ENCODE measurements at regions not wholly inside any gene's neighbourhood (a gene's known extent, or its start where the extent isn't known, plus 50 kb on each side); places are given as distances from the start of the nearest gene placed in this dataset.

DNA sequence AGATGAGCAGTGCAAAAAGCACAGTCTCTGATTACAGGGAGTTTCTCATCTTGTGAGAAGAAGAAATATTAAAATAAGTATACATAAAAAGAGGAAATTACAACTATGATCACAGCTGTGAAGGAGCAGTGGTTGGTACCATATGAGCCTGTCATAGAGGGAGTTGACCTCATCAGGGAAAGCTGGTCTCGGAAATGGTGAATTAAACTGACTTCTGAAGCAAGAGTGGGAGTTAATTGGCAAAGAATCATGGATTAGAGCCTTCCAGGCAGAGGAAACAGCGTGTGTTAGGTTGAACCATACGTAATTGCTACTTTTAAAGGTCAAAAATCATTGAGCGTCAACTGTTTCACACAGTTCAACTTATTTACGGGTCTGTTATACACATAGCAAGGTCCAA is 539.1 kb downstream of the EDEM1 start:
- no peaks in the 10 kb centered on the region for H3K36me3 ChIP-seq (ENCODE audit: control insufficient read depth, insufficient read depth, low read length)
- no peak for DNase-seq (ENCODE audit: low read depth)
- TF ChIP-seq, protein P1, sequence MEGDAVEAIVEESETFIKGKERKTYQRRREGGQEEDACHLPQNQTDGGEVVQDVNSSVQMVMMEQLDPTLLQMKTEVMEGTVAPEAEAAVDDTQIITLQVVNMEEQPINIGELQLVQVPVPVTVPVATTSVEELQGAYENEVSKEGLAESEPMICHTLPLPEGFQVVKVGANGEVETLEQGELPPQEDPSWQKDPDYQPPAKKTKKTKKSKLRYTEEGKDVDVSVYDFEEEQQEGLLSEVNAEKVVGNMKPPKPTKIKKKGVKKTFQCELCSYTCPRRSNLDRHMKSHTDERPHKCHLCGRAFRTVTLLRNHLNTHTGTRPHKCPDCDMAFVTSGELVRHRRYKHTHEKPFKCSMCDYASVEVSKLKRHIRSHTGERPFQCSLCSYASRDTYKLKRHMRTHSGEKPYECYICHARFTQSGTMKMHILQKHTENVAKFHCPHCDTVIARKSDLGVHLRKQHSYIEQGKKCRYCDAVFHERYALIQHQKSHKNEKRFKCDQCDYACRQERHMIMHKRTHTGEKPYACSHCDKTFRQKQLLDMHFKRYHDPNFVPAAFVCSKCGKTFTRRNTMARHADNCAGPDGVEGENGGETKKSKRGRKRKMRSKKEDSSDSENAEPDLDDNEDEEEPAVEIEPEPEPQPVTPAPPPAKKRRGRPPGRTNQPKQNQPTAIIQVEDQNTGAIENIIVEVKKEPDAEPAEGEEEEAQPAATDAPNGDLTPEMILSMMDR (IDR thresholded peaks at IDR 0.05; ENCODE audit: insufficient read depth, low read length, poor library complexity, severe bottlenecking) = no peak
- no peaks in the 10 kb centered on the region for H3K27me3 ChIP-seq (ENCODE audit: control insufficient read depth, insufficient read depth, low read length)
- no peak overlapping the region for H3K4me3 ChIP-seq (ENCODE audit: low read depth, low read length)

DNA sequence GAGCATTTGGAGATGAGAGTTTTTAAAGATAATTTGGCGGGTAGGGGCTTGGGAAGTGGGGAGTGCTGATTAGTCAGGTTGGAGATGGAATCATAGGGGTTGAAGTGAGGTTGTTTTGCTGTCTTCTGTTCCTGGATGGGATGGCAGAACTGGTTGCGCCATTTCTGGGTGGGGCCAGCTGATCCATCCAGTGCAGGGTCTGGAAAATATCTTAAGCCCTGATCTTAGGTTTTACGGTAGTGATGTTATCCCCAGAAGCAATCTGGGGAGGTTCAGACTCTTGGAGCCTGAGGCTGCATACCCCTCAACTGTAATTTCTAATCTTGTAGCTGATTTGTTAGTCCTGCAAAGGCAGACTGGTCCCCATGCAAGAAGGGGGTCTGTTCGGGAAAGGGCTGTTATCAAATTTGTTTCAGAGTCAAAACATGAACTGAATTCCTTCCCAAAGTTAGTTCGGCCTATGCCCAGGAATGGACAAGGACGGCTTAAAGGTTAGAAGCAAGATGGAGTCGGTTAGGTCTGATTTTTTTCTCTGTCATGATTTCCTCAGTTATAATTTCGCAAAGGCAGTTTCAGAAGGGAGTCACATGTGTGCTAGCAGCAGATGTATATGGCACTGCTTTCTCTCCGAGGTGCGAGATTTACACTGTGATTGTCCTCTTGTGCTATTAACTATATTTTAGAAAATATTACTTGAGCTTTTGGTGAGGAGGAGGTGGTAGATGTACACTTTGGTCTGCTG is 540.4 kb downstream of the EDEM1 start:
- no peak overlapping the region for H3K4me3 ChIP-seq (ENCODE audit: low read depth, low read length)
- TF ChIP-seq, protein P1 (IDR thresholded peaks at IDR 0.05; ENCODE audit: insufficient read depth, low read length, poor library complexity, severe bottlenecking) = no peak
- H3K36me3 ChIP-seq (ENCODE audit: control insufficient read depth, insufficient read depth, low read length) = no peaks in the 10 kb centered on the region
- no peaks in the 10 kb centered on the region for H3K27me3 ChIP-seq (ENCODE audit: control insufficient read depth, insufficient read depth, low read length)
- DNase-seq (ENCODE audit: low read depth) = no peak

DNA sequence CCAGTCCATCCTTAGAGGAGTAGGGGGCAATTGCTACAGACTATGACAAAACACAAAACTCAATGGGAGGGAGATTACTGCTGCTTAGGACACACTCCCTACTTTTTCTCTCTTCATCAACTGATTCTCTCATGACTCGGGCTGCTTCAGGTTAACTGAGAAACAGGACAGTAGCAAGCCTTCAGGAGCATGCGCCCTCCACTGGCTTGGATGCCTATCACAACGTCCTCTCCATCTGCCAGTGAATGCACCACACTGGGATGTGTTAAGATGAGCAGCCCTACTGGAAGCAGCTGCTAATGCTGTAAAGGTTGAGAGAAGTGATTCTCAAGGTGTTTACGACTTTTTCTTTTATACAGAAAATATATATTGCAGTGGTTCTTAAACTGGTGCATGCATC is 542.3 kb downstream of the EDEM1 start:
- H3K4me3 ChIP-seq (ENCODE audit: low read depth, low read length) = no peak overlapping the region
- H3K27me3 ChIP-seq (ENCODE audit: control insufficient read depth, insufficient read depth, low read length) = no peaks in the 10 kb centered on the region
- no peaks in the 10 kb centered on the region for H3K36me3 ChIP-seq (ENCODE audit: control insufficient read depth, insufficient read depth, low read length)
- TF ChIP-seq, protein P1 (IDR thresholded peaks at IDR 0.05; ENCODE audit: insufficient read depth, low read length, poor library complexity, severe bottlenecking) = no peak
- no peak for DNase-seq (ENCODE audit: low read depth)

DNA sequence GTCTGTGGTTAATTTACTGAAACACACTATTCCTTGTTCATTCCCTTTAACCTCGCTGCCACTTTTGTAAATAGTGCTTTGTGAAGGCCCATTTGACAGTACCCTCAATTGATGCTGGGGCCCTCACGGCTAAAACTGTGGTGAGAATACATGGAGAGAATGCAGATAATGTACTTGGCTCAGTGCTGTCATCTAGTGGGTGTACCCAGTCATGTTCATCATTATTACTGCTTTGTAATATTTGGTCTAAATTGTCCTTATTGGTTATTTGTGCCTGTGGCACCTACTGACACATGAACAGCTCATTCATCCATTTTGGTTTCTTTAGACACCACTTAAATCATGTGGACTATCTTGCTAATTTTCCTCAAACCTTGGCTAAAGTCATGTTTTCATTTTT is 543.6 kb downstream of the EDEM1 start:
- H3K4me3 ChIP-seq (ENCODE audit: low read depth, low read length) = no peak overlapping the region
- no peaks in the 10 kb centered on the region for H3K27me3 ChIP-seq (ENCODE audit: control insufficient read depth, insufficient read depth, low read length)
- no peaks in the 10 kb centered on the region for H3K36me3 ChIP-seq (ENCODE audit: control insufficient read depth, insufficient read depth, low read length)
- TF ChIP-seq, protein P1 (IDR thresholded peaks at IDR 0.05; ENCODE audit: insufficient read depth, low read length, poor library complexity, severe bottlenecking) = peak; percentile 32
- DNase-seq (ENCODE audit: low read depth) = no peak

DNA sequence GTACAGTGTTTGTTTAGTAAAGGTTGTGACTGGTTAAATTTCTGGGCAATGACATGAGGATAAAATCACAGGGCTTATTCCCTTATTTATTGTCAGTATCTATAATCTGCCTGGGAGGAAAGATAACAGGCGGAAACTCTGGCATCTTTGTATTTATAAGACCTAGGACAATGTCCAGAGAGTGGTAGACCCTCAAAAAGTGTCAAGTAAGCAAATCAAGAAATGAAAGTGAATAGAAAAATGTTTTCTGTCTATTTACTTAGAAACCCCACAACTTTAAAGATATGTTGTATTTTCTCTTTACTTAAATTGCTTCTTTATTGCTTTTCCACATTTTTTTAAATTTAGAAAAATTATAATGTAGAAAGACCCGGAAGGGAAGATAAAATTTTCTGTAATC is 544.6 kb downstream of the EDEM1 start:
- Histone ChIP-seq H3K4me3 (ENCODE audit: low read depth, low read length) (no peak overlapping the region), H3K27me3 (ENCODE audit: control insufficient read depth, insufficient read depth, low read length) (no peaks in the 10 kb centered on the region), H3K36me3 (ENCODE audit: control insufficient read depth, insufficient read depth, low read length) (no peaks in the 10 kb centered on the region)
- TF ChIP-seq, protein P1 (IDR thresholded peaks at IDR 0.05; ENCODE audit: insufficient read depth, low read length, poor library complexity, severe bottlenecking) = no peak
- no peak for DNase-seq (ENCODE audit: low read depth)

DNA sequence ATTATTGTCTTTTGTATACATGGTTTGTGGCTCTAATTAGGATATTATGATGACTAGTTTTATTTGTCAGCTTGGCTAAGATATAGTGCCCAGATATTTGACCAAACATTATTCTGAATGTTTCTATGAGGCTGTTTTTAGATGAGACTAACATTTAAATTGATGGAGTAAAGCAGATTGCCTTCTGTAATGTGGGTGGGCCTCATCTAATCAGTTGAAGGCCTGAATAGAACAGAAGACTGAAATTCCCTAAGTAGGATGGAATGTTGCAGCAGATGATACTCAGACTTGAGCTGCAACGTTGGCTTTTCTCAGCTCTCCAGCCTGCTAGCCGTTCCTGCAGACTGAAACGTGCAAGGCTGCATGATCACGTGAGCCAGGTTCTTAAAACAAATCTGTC is 546.5 kb downstream of the EDEM1 start:
- no peak for DNase-seq (ENCODE audit: low read depth)
- Histone ChIP-seq H3K36me3 (ENCODE audit: control insufficient read depth, insufficient read depth, low read length) (no peaks in the 10 kb centered on the region), H3K4me3 (ENCODE audit: low read depth, low read length) (no peak overlapping the region), H3K27me3 (ENCODE audit: control insufficient read depth, insufficient read depth, low read length) (no peaks in the 10 kb centered on the region)
- TF ChIP-seq, protein P1 (IDR thresholded peaks at IDR 0.05; ENCODE audit: insufficient read depth, low read length, poor library complexity, severe bottlenecking) = no peak
